Stomach (tissue), 8 donors: ENCODE measurements at regions not wholly inside any gene's neighbourhood (a gene's known extent, or its start where the extent isn't known, plus 50 kb on each side); places are given as distances from the start of the nearest gene placed in this dataset.
A peak's percentile ranks its signal among the peaks of the same experiment; 100 is the strongest.

ENCODE experiments used
- DNase-seq, 2 donors: peaks; one replicate each; pipeline versions ENCODE4 v3.0.0 to v3.0.0-alpha.2; 2013 to 2019
- H3K27ac ChIP-seq, 5 donors: fragments of 200-600 bp in 4 of 5; sonication (generic) in 4 of 5; one replicate each; pipeline ENCODE4 v1.5.1; 2013 to 2019; ENCODE audit warnings: mild to moderate bottlenecking in 1 of 5, moderate library complexity in 1 of 5
- H3K27me3 ChIP-seq, 3 donors: fragments of 200-600 bp; sonication (generic); one replicate each; pipeline ENCODE4 v1.5.1; 2017 to 2019; ENCODE audit warnings: mixed run types in 1 of 3
- H3K36me3 ChIP-seq, 4 donors: fragments of 200-600 bp; sonication (generic); 1 replicate in 3 of 4; 2 replicates in 1 of 4; pipeline ENCODE4 v1.5.1; 2016 to 2019
- H3K4me1 ChIP-seq, 4 donors: fragments of 200-600 bp; sonication (generic); one replicate each; pipeline ENCODE4 v1.5.1; 2016 to 2019
- H3K4me3 ChIP-seq, 4 donors: fragments of 200-600 bp; sonication (generic) in 3 of 4; one replicate each; pipeline ENCODE4 v1.5.1; 2016 to 2019; ENCODE audit warnings: mild to moderate bottlenecking in 1 of 4
- H3K9me3 ChIP-seq, 4 donors: fragments of 200-600 bp; sonication (generic); one replicate each; pipeline ENCODE4 v1.5.1; 2016 to 2019
- CTCF ChIP-seq, 7 experiments: fragments of 450-650 bp in 4 of 7; fragments of 200-600 bp in 3 of 7; sonication (generic) in 3 of 7; IDR thresholded peaks; one replicate each; pipeline ENCODE4 v1.5.1; 2016 to 2019; ENCODE audit warnings: antibody characterized with exemption in 7 of 7, control low read depth in 2 of 7, mild to moderate bottlenecking in 1 of 7
- EP300 ChIP-seq: sonication (generic); formaldehyde crosslinking; IDR thresholded peaks from one replicate; pipeline ENCODE4 v1.6.1; 2017; ENCODE audit warnings: antibody characterized with exemption
- POLR2A ChIP-seq, 4 donors: fragments of 450-650 bp; IDR thresholded peaks; one replicate each; pipeline ENCODE4 v1.6.1; 2016; ENCODE audit warnings: antibody characterized with exemption in 4 of 4, control low read depth in 2 of 4, mild to moderate bottlenecking in 1 of 4, moderate library complexity in 1 of 4
- POLR2AphosphoS5 ChIP-seq, 3 donors: sonication (generic); formaldehyde crosslinking; IDR thresholded peaks; one replicate each; pipeline ENCODE4 v1.6.1; 2016; ENCODE audit warnings: antibody characterized with exemption in 3 of 3
- WGBS, 5 donors: extraction: QIAGEN DNeasy Blood & Tissue Kit in 3 of 5; methylation state at CpG; one replicate each; pipeline versions ENCODE4 v1.1.5 to v1.1.7; 2013 to 2018; 5-methylcytosine and 5-hydroxymethylcytosine counted together
- intact Hi-C: fragments of 100-400 bp; cut with DNase I; formaldehyde crosslinking; loops from one replicate; pipeline ENCODE4 v1.15.1; 2023; ENCODE audit warnings: low total_unique reads
- donor health status: healthy with polysubstance abuse.
- donor health status: Bipolar disorder and iron deficiency.
- donor health status: healthy.

GRCh38 chr7:32298408-32299132 is 191.6 kb downstream of the LSM5 start:
- peak overlapping the region; percentile 39 to 51 (median 45) for H3K4me3 ChIP-seq
- H3K36me3 ChIP-seq, result no peaks in the 10 kb centered on the region
- peak overlapping the region in 3 of 5 donors; percentile 20 to 58 (median 46) for H3K27ac ChIP-seq
- no peak for TF ChIP-seq EP300
- TF ChIP-seq CTCF (IDR thresholded peaks at IDR 0.05), result no peak
- no peak for TF ChIP-seq POLR2A (IDR thresholded peaks at IDR 0.05)
- no peak for TF ChIP-seq POLR2AphosphoS5 (IDR thresholded peaks at IDR 0.05)
- peaks cover 0 to 16% (median 15%) of the 10 kb centered on the region in 4 donors for H3K4me1 ChIP-seq
- intact Hi-C loops, result no loop called here
- DNase-seq, result peak in 1 of 2 donors; percentile 31
- H3K27me3 ChIP-seq, result peaks cover 0 to 56% (median 19%) of the 10 kb centered on the region in 3 donors
- H3K9me3 ChIP-seq, result no peaks in the 10 kb centered on the region
- WGBS, 5 donors, result 2 to 5% (median 3%) methylated on average over 8 to 80 of the region's 80 CpGs

GRCh38 chr7:32293833-32294232 is 196.3 kb downstream of the LSM5 start:
- no peak overlapping the region for H3K4me3 ChIP-seq
- peaks cover 0 to 9% (median 7%) of the 10 kb centered on the region in 4 donors for H3K4me1 ChIP-seq
- intact Hi-C loops, result no loop called here
- H3K36me3 ChIP-seq, result no peaks in the 10 kb centered on the region
- no peaks in the 10 kb centered on the region for H3K9me3 ChIP-seq
- H3K27me3 ChIP-seq, result peaks cover 0 to 43% (median 9%) of the 10 kb centered on the region in 3 donors
- no peak overlapping the region for H3K27ac ChIP-seq
- 50 to 75% (median 52%) methylated on average over 3 to 5 of the region's 5 CpGs for WGBS, 5 donors
- DNase-seq, result no peak
- TF ChIP-seq CTCF (IDR thresholded peaks at IDR 0.05), result no peak
- no peak for TF ChIP-seq POLR2A (IDR thresholded peaks at IDR 0.05)

- intact Hi-C loops, result no loop called here
- 64 to 84% (median 72%) methylated on average over 5 of the region's 5 CpGs for WGBS, 5 donors
- TF ChIP-seq POLR2AphosphoS5 (IDR thresholded peaks at IDR 0.05) (no peak), POLR2A (IDR thresholded peaks at IDR 0.05) (no peak)
- no peaks in the 10 kb centered on the region for H3K9me3 ChIP-seq
- H3K27ac ChIP-seq, result no peak overlapping the region
- DNase-seq, result peak in 1 of 2 donors; percentile 49
- peaks cover 0 to 13% (median 0%) of the 10 kb centered on the region in 3 donors for H3K27me3 ChIP-seq
- no peaks in the 10 kb centered on the region for H3K36me3 ChIP-seq
- H3K4me1 ChIP-seq, result no peaks in the 10 kb centered on the region
- H3K4me3 ChIP-seq, result no peak overlapping the region
Observed at GRCh38 chr7:32289651-32290414, 200.3 kb downstream of the LSM5 start.

- Histone ChIP-seq H3K36me3 (no peaks in the 10 kb centered on the region), H3K9me3 (no peaks in the 10 kb centered on the region), H3K27me3 (no peaks in the 10 kb centered on the region), H3K4me1 (no peaks in the 10 kb centered on the region), H3K4me3 (no peak overlapping the region), H3K27ac (no peak overlapping the region)
- 47 to 56% (median 50%) methylated on average over 2 of the region's 2 CpGs for WGBS, 5 donors
- TF ChIP-seq CTCF (IDR thresholded peaks at IDR 0.05), result no peak
- TF ChIP-seq POLR2A (IDR thresholded peaks at IDR 0.05), result no peak
- no peak for TF ChIP-seq POLR2AphosphoS5 (IDR thresholded peaks at IDR 0.05)
- no peak for TF ChIP-seq EP300
- no peak for DNase-seq
- intact Hi-C loops, result no loop called here
Observed at GRCh38 chr7:32285698-32286097, 204.5 kb downstream of the LSM5 start.
